HG03558 (cell line): ENCODE measurements at regions not wholly inside any gene's neighbourhood (a gene's known extent, or its start where the extent isn't known, plus 50 kb on each side); places are given as distances from the start of the nearest gene placed in this dataset.

Experiments
- ATAC-seq: cut with Tn5 transposase; IDR thresholded peaks from one replicate; pipeline ENCODE4 v1.9.1; 2021; ENCODE audit warnings: moderate number of reproducible peaks; ENCODE audit not compliant: unreplicated experiment; ENCODE audit errors: extremely low read depth

DNA sequence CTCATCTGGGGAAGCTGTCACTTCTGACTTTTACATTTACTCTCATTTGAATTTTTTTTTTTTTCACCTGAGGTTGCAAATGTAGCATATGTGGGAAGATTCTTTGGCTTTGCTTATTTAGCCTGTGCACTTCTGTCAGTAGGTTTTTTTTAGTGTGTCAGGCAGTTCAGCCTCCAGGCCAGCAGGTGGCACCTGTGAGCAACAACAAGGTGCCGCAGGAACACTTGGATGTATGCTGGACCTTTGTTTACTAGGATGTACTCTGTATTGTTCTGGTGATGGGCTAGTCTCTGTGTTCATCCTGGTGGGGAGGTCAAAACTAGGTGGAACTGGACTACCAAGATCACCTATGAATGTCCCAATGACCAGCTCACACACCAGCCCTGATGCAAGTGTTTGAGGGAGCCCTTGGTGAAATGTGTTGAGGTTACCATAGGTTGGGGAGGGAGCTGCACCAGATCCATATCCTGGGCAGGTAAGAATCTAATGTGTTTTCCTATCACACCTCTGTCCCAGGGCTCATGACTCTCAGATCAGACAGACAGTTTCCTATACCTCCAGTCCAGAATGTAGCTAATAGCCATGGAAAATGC lies 618.2 kb downstream of the BRINP3 start:
- no peak for ATAC-seq

DNA sequence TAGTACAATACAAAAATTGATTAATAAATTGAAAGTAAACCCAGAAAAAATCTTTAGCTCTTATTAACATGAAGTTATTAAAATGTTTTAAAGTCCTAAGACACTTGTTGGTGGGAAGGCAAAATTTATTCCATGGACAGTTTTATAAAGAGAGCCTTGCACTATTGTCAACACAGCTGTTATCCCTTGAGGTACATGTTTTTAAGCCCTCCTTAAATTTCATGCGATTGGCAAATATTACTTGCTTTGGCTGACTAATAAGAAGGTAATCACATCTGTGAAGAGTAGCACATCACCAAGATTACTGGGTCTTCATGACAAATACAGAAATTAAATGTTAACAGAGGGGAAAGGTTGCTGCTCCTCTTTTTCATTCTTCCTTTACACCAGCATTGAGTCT lies 611.1 kb downstream of the BRINP3 start:
- ATAC-seq, result no peak

DNA sequence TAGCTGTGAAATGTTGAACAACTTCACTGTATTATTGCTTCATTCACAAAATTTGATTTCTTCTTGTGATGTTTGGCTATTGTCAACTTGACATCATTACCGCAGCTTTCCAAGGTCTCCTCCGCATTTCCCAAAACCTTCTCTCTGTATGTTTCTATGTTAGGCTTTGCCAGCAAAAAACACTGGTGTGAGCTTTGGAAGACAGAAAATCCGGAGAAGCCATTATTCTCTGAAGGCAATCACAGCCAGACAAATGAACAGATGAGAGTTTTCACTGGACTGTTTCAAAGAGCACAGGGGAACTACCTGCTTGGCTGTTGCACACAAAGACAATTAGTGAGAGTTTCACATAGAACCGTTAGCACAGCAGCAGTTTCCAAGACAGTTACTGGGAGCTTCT lies 609.6 kb downstream of the BRINP3 start:
- no peak for ATAC-seq

DNA sequence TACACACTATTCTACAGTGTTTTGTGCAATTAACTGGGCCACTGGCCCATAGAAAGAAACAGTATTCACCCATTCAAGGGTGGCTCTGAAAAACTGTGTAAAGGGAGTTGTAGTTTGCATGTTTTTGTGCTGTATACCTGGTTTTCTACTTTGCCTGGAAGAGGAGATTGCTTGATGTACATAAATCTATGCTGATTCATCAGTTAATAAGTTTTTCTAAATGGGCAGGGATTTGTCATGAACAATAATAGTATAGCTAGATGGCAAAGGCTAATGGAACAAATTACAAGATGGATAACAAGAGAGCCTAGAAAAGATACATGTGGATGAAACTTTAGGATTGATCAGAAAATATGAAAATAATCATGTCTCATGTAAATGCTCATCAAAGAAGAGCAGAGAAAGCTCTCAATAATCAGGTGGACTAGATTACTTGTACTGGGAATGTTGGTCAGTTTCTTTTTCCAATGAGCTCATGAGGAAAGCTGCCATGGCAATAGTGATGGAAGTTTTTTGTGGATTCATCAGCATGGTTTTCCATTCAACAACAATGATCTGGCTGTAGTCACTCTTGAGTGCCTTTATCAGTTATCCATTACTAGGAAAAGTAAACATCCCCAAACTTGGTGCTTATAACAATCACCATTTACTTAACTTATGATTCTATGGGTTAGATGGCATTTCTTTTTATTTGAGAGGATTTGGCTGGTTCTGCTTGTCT lies 602.8 kb downstream of the BRINP3 start:
- ATAC-seq, result no peak

- ATAC-seq, result no peak
These were observed 597.5 kb downstream of the BRINP3 start for GRCh38 chr1:189880135-189880534.

DNA sequence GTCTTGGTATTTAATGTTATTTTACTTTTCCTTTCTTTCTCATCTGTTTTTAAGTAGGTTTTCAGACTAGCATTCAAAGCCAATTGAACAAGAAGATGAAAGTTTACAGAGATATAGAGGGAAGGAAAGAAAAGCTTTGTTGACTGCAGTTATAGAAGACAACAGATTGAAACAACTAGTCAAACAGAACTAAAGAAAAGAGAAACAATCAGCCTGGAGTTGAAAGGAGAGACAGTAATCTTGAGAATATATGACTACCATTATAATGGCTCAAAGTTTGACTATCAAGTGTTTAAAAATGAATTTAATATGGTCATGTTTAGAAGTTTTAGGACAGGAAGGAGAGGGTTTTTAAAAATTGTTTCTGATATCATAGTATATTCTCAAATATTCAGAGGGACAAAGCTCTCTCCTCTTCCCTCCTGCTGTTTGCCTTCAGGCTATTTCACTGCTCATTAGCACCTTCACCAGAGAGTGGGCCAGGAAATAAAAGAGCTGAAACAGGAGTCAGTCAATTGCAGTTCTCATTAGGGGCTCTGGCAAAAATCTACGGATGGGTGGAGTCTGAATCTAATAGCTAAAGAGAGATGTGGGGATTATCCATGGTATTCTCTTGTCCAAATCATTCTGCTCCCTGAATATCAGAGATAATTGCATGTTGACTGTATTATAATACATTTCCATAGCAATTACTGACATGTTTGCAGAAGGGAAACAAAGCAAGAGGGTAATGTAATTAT lies 577.8 kb downstream of the BRINP3 start:
- no peak for ATAC-seq

DNA sequence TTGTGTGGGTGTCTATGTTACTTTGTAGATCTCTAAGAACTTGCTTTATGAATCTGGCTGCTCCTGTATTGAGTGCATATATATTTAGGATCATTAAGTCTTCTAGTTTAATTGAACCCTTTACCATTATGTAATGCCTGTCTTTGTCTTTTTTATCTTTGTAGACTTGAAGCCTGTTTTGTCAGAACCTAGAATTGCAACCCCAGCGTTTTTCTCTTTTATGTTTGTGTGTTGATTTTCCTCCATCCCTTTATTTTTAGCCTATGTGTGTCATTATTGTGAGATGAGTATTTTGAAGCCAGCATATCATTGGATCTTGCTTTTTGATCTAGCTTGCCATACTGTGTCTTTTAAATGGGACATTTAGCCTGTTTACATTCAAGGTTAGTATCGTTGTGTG lies 573.2 kb downstream of the BRINP3 start:
- ATAC-seq, result no peak

DNA sequence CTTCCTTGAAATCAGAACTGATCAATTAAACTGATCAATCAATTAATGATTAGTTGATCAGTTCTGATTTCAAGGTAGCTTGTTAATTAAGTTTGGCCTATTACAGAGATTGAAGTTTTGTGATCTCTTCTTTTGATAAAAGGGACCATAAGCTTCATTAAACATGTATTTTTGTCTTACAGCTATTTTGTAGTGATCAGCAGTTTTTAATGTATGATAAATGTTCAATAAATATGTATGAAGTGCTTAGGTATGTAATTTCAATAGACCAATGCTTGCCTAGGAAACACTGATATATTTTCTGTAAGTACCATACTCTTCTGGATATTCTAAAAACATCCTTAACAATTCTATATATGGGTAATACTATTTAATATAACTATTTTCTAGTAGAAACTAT lies 569.6 kb downstream of the BRINP3 start:
- no peak for ATAC-seq

GRCh38 chr1:189921613-189922012 lies 556.1 kb downstream of the BRINP3 start:
- ATAC-seq, result no peak

GRCh38 chr1:189927641-189928040 lies 550.0 kb downstream of the BRINP3 start:
- no peak for ATAC-seq

DNA sequence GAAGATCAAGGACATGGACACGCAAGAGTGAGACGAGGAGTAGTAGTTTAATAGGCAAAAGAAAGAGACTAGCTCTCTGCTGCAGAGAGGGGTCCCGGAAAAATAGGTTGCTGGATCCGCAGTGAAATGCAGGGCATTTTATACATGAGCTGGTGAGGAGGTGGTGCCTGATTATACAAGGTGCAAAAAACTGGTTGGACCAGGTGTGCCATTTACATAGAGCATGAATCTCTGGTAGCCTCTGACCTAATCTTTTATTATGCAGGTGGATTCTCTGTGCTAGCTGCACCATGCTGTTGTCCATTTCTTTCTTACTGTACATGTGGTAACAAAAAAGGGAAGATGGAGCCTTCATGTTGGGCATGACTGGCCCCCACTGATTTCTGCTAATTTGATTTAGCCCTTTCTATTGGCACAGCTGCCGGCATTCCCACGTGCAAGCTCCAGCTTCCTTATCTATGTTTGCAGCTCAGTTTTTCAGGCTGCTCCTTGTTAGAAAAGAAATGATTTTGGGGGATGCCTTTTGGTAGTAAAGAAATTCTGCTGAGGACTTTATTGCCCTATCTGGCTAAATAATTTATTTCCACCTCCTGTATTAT lies 548.1 kb downstream of the BRINP3 start:
- no peak for ATAC-seq

DNA sequence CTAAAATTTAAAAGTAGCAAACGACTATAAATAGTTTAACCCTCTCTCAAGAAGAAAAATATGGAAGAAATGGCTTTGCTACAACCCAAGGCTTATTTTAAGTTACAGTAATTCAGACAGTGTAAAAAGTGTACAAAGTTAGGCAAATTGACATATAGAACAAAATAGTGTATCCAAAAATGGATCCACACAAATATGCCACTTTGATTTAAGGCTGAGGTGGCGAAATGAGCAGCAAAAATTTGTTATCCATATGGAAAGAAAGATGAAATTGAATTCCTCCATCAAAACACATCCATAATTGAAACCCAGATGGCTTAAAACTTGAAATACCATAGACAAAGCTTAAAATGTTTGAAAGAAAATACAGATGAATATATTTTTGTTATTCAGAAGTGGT lies 540.8 kb downstream of the BRINP3 start:
- no peak for ATAC-seq

GRCh38 chr1:189939967-189940366 lies 537.7 kb downstream of the BRINP3 start:
- no peak for ATAC-seq

- ATAC-seq, result no peak
These were observed 535.7 kb downstream of the BRINP3 start for GRCh38 chr1:189941922-189942321.

- no peak for ATAC-seq
These were observed 518.9 kb downstream of the BRINP3 start for GRCh38 chr1:189958756-189959155.

DNA sequence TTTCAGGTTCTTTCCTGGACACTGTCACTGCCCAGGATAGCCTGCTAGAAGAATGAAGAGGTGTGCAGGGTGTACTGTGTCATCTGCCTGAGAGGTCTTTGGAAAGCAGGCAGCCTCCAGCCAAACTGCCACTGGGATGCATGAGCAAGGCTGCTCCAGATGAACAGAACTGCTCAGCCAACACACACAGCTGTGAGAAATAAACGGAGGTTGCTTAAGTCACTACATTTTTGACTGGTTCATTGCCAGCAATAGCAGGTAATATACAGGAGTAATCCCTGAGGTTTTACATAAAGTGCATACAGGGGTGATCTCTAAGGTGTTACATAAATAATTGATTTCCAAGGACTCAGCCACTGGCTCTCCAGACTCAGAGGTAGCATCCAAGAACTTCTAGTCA lies 516.9 kb downstream of the BRINP3 start:
- no peak for ATAC-seq

- ATAC-seq, result no peak
These were observed 515.5 kb downstream of the BRINP3 start for GRCh38 chr1:189962181-189962580.

DNA sequence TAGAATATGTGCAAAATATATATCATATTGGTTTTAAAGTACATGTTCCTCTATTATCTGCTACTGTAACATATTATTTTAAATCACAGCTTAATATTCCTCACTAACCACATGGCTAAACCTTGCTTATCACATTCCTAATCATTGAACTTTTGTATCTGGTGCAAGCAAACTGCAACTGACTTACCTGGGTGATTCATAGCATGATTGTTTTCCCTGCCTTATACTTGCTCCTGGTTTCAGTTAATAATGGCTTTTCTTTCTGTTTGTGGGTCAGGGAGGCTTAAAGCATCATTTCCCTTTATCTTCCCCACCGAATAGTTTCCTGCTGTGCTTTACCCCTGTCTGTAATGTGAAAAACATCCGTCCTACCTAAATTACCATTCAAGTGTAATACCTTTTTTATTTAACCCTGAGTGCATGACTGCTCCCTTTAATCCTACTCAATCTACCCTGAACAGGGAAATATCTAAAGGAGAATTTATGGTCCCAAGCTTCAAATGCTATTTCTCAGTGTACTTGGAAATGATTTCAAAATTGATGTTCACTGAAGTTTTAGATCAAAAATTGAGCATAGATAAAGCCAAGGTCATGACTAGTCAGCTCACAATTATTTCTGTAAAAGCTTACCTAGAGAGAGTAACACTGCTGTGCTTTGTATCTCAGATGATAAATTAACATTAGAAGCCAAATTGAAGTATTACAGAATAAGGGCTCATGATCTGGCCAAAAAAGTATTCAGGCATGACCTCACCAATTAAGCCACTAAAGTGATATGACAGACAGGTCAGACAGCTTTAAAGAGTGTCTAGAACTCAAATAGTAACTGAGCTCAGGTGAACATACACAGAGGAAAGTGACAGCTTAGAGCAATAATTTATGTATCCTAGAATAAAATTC lies 507.1 kb downstream of the BRINP3 start:
- ATAC-seq, result no peak

GRCh38 chr1:189971656-189972055 lies 506.0 kb downstream of the BRINP3 start:
- no peak for ATAC-seq

GRCh38 chr1:189977184-189977583 lies 500.5 kb downstream of the BRINP3 start:
- ATAC-seq, result no peak
